GM23248 (cell line): ENCODE measurements at regions not wholly inside any gene's neighbourhood (a gene's known extent, or its start where the extent isn't known, plus 50 kb on each side); places are given as distances from the start of the nearest gene placed in this dataset.
A peak's percentile ranks its signal among the peaks of the same experiment; 100 is the strongest.
"Not testable (repeated sequence)": the region's sequence is repeated elsewhere in the genome, so short reads cannot be mapped to it uniquely, and the experiment has no call there.

Experiments
- DNase-seq: peaks from one replicate; pipeline ENCODE4 v3.0.0-alpha.2; 2015
- H2AFZ ChIP-seq: fragments of 200-600 bp; sonication (generic); 2 replicates; pipeline ENCODE4 v1.6.1; 2016; ENCODE audit warnings: antibody characterized with exemption
- H3F3A ChIP-seq: fragments of 200-600 bp; sonication (generic); 2 replicates; pipeline ENCODE4 v1.6.1; 2016; ENCODE audit warnings: mild to moderate bottlenecking, antibody characterized with exemption, mixed run types; ENCODE audit not compliant: insufficient read depth
- H3K27ac ChIP-seq: fragments of 200-600 bp; sonication (generic); 2 replicates; pipeline ENCODE4 v1.5.1; 2016; ENCODE audit warnings: mild to moderate bottlenecking
- H3K27me3 ChIP-seq: fragments of 200-600 bp; sonication (generic); replicated peaks from 2 replicates; pipeline ENCODE4 v1.6.1; 2016; ENCODE audit warnings: mild to moderate bottlenecking; ENCODE audit not compliant: insufficient read depth
- H3K36me3 ChIP-seq: fragments of 200-600 bp; sonication (generic); 2 replicates; pipeline ENCODE4 v1.6.1; 2016; ENCODE audit warnings: low read depth, mild to moderate bottlenecking
- H3K4me1 ChIP-seq: fragments of 200-600 bp; sonication (generic); 2 replicates; pipeline ENCODE4 v1.6.1; 2016; ENCODE audit warnings: mild to moderate bottlenecking; ENCODE audit not compliant: insufficient read depth
- H3K4me2 ChIP-seq: fragments of 200-600 bp; sonication (generic); one replicate; pipeline ENCODE4 v1.6.1; 2016; ENCODE audit warnings: mild to moderate bottlenecking; ENCODE audit not compliant: unreplicated experiment
- H3K4me3 ChIP-seq: fragments of 200-600 bp; sonication (generic); 2 replicates; pipeline ENCODE4 v1.5.1; 2016; ENCODE audit warnings: mild to moderate bottlenecking
- H3K79me2 ChIP-seq: fragments of 200-600 bp; sonication (generic); 2 replicates; pipeline ENCODE4 v1.6.1; 2016; ENCODE audit warnings: mild to moderate bottlenecking; ENCODE audit not compliant: insufficient read depth
- H3K9ac ChIP-seq: fragments of 200-600 bp; sonication (generic); 2 replicates; pipeline ENCODE4 v1.6.1; 2016; ENCODE audit warnings: mild to moderate bottlenecking
- H3K9me2 ChIP-seq: fragments of 200-600 bp; sonication (generic); 2 replicates; pipeline ENCODE4 v1.6.1; 2016; ENCODE audit warnings: mixed run types, mild to moderate bottlenecking, moderate library complexity; ENCODE audit not compliant: insufficient read depth
- H3K9me3 ChIP-seq: fragments of 200-600 bp; sonication (generic); one replicate; pipeline ENCODE4 v1.6.1; 2017; ENCODE audit warnings: low read depth
- H4K20me1 ChIP-seq: fragments of 200-600 bp; sonication (generic); 2 replicates; pipeline ENCODE4 v1.6.0; 2016; ENCODE audit not compliant: insufficient read depth
- EZH2 ChIP-seq: fragments of 200-600 bp; sonication (generic); IDR thresholded peaks from 2 replicates; pipeline ENCODE4 v1.6.1; 2018; ENCODE audit warnings: antibody characterized with exemption, mild to moderate bottlenecking; ENCODE audit not compliant: insufficient read depth, poor library complexity, severe bottlenecking
- EZH2phosphoT487 ChIP-seq: fragments of 200-600 bp; sonication (generic); IDR thresholded peaks from 2 replicates; pipeline ENCODE4 v1.6.1; 2018; ENCODE audit warnings: antibody characterized with exemption, moderate library complexity, mild to moderate bottlenecking, low read depth; ENCODE audit not compliant: insufficient read depth
- whole genome bisulfite sequencing, 2 experiments: methylation state at CpG; one replicate each; pipeline ENCODE4 v1.1.6; 2015 to 2017; ENCODE audit warnings: low lambda C conversion rate in 2 of 2, low coverage in 1 of 2; ENCODE audit errors: missing lambda C conversion rate in 2 of 2; 5-methylcytosine and 5-hydroxymethylcytosine counted together
- in situ Hi-C: fragments of 300-500 bp; cut with MboI; formaldehyde crosslinking; loops from 2 replicates; pipeline ENCODE4 v1.15.0; 2020

DNA sequence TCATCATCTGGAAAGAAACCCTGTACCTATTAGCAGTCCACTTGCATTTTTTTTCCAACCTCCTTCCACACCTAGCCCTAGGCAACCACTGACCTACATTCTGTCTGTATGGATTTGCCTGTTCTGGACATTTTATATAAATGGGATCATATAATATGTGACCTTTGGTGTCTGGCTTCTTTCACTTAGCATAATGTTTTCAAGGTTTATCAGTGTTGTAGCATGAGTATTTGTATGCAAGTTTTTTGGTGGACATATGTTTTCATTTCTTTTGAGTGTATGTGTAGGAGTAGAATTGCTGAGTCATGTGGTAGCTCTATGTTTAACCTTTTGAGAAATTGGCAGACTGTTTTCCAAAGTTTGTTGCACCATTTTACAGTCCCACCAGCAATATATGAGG, 198.6 kb downstream of the CEP135 start:
- no peak overlapping the region for H3K4me2 ChIP-seq
- H3K36me3 ChIP-seq, result no peaks in the 10 kb centered on the region
- no peak for TF ChIP-seq EZH2
- peaks cover 15% of the 10 kb centered on the region for H3K4me1 ChIP-seq
- no peaks in the 10 kb centered on the region for H3K79me2 ChIP-seq
- H3K9ac ChIP-seq, result no peak overlapping the region
- H3F3A ChIP-seq, result no peaks in the 10 kb centered on the region
- H3K4me3 ChIP-seq, result no peak overlapping the region
- DNase-seq, result peak; percentile 39
- H3K27me3 ChIP-seq, result 0 out of 2 replicates have a peak, but pooled peaks cover 4% of the 10 kb centered on the region
- in situ Hi-C loops, result no loop called here
- H3K27ac ChIP-seq, result no peak overlapping the region
- no peak overlapping the region for H2AFZ ChIP-seq
- no peaks in the 10 kb centered on the region for H4K20me1 ChIP-seq
- no peaks in the 10 kb centered on the region for H3K9me3 ChIP-seq
- H3K9me2 ChIP-seq, result no peaks in the 10 kb centered on the region

DNA sequence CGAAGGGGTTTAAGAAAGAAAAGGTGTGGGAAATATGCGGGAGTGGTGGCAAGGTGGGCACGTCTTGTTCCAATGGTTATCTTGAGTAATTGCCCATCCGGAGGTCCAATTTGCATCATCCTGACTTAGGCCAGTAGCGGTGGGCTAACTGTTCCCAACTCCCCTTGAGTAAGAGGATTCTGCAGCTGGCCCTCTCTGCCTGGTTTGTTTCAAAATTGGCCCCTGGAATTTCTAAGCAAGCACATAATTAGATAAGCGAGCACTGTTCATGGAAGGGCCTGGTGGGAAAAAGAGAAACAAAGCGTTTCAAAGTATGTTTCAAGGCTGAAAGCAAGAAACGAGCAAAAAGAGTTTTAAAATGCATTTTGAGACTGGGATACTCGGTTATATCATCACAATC, 198.2 kb downstream of the CEP135 start:
- in situ Hi-C loops, result no loop called here

DNA sequence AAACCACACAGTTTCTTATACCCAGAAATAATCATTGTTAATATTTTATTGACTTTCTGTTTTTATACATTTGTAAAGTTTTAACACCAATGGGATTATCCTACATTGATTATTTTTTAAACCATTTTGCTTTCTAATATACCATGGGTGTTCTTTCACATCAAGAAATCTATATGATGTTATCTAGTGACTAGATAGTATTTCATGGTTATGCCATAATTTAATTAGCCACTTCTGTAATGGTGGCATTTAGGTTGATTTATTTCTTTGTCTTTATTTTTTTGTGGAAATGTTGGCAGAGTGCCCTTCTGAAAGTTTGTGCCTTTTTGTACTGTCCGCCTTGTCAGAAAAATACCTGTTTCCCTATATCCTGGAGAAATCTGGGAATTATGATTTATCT, 193.3 kb downstream of the CEP135 start:
- Histone ChIP-seq H3K4me1 (0 out of 2 replicates have a peak, but pooled peaks cover 1% of the 10 kb centered on the region), H3K9me2 (no peaks in the 10 kb centered on the region), H3K4me3 (no peak overlapping the region), H3K9ac (no peak overlapping the region), H3K9me3 (no peaks in the 10 kb centered on the region), H2AFZ (no peak overlapping the region), H3K27me3 (peaks cover 4% of the 10 kb centered on the region; the same call in 1 of the 2 replicates), H3K36me3 (no peaks in the 10 kb centered on the region), H4K20me1 (no peaks in the 10 kb centered on the region), H3K4me2 (no peak overlapping the region), H3F3A (no peaks in the 10 kb centered on the region), H3K27ac (no peak overlapping the region), H3K79me2 (no peaks in the 10 kb centered on the region)
- TF ChIP-seq EZH2phosphoT487, result no peak
- no peak for TF ChIP-seq EZH2
- 58 to 70% methylated on average over 1 of the region's 1 CpG for WGBS, 2 experiments
- in situ Hi-C loops, result no loop called here
- no peak for DNase-seq

More for the DNA sequence above, 198.2 kb downstream of the CEP135 start:
- H3K4me1 ChIP-seq, result peaks cover 15% of the 10 kb centered on the region
- no peaks in the 10 kb centered on the region for H4K20me1 ChIP-seq
- H3K9ac ChIP-seq, result no peak overlapping the region
- no peak overlapping the region for H3K27ac ChIP-seq
- TF ChIP-seq EZH2, result no peak
- no peak for TF ChIP-seq EZH2phosphoT487
- no peaks in the 10 kb centered on the region for H3K9me2 ChIP-seq
- H3K36me3 ChIP-seq, result no peaks in the 10 kb centered on the region
- H3K79me2 ChIP-seq, result no peaks in the 10 kb centered on the region
- H3K27me3 ChIP-seq, result 0 out of 2 replicates have a peak, but pooled peaks cover 4% of the 10 kb centered on the region
- H3K4me3 ChIP-seq, result no peak overlapping the region
- H3K4me2 ChIP-seq, result no peak overlapping the region
- H3K9me3 ChIP-seq, result no peaks in the 10 kb centered on the region
- WGBS, 2 experiments, result 52 to 55% methylated on average over 9 of the region's 9 CpGs
- no peaks in the 10 kb centered on the region for H3F3A ChIP-seq
- no peak overlapping the region for H2AFZ ChIP-seq
- no peak for DNase-seq

DNA sequence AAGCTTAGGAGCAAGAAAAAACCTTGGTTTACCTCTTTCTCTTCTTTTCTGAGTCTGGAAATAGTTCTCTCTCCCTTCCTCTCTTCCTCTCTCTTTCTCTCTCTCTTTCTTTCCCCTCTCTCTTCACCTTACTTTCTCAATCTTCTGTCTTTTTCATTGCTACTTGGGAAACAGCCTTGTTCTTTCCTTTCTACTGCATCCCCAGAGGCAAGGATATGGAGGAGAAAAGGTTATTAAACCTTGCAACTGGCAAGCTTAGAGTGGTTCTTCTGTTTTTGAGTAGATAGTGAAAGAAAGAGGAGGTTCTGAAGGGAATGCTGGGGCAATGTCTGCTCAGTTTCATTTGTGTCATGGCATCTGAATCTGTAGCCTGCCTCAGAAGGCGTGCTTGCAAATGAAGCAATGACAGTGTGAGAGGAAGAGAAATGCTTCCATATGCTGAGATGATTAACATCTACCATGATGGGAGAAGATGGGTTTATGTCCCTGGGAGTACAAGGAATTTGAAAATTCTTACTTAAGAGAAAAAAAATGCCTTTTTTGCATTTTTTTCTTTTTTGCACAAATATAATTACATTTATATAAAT, 190.6 kb downstream of the CEP135 start:
- in situ Hi-C loops, result no loop called here
- H3K4me1 ChIP-seq, result no peaks in the 10 kb centered on the region
- H4K20me1 ChIP-seq, result no peaks in the 10 kb centered on the region; the same call in 1 of the 2 replicates
- H3K36me3 ChIP-seq, result no peaks in the 10 kb centered on the region
- H2AFZ ChIP-seq, result no peak overlapping the region
- peak; percentile 26 for DNase-seq
- WGBS, 2 experiments, result 0% methylated on average over 1 of the region's 1 CpG
- H3K27me3 ChIP-seq, result peaks cover 12% of the 10 kb centered on the region
- H3K79me2 ChIP-seq, result no peaks in the 10 kb centered on the region
- TF ChIP-seq EZH2, result no peak
- TF ChIP-seq EZH2phosphoT487, result no peak
- H3F3A ChIP-seq, result no peaks in the 10 kb centered on the region
- H3K4me3 ChIP-seq, result no peak overlapping the region
- H3K9ac ChIP-seq, result no peak overlapping the region
- H3K9me3 ChIP-seq, result no peaks in the 10 kb centered on the region
- H3K4me2 ChIP-seq, result no peak overlapping the region
- no peaks in the 10 kb centered on the region for H3K9me2 ChIP-seq
- no peak overlapping the region for H3K27ac ChIP-seq

DNA sequence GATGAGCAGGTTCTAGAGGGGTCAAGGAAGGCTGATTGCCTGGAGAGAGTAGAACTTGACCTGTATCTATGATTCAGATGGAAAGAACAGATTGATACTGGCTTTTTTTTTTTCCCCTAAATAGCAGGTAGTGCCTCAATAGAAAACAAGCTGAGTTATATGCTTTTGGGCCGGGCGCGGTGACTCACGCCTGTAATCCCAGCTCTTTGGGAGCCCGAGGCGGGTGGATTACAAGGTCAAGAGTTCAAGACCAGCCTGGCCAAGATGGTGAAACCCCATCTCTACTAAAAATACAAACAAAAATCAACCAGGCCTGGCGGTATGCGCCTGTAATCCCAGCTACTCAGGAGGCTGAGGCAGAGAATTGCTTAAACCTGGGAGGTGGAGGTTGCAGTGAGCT, 186.1 kb downstream of the CEP135 start:
- H3K9me2 ChIP-seq, H4K20me1 ChIP-seq, H3K4me1 ChIP-seq, H3K79me2 ChIP-seq, H2AFZ ChIP-seq, H3K27me3 ChIP-seq, H3K36me3 ChIP-seq, H3K9ac ChIP-seq, H3K27ac ChIP-seq, H3F3A ChIP-seq, in situ Hi-C loops, H3K4me3 ChIP-seq, H3K9me3 ChIP-seq, DNase-seq, H3K4me2 ChIP-seq: not testable (repeated sequence)
- 57 to 74% methylated on average over 8 of the region's 8 CpGs for WGBS, 2 experiments
